Stimulated activated CD8-positive, alpha-beta memory T cell treated with anti-CD3 and anti-CD28 coated beads, Interleukin-15, amount 100 ng/mL, for 4 hours (primary cell): ENCODE measurements at regions not wholly inside any gene's neighbourhood (a gene's known extent, or its start where the extent isn't known, plus 50 kb on each side); places are given as distances from the start of the nearest gene placed in this dataset.
"Not testable (repeated sequence)": the region's sequence is repeated elsewhere in the genome, so short reads cannot be mapped to it uniquely, and the experiment has no call there.

Source experiments
- DNase-seq, 2 donors: peaks; one replicate each; pipeline ENCODE4 v3.0.0-alpha.2; 2020; ENCODE audit warnings: low read depth in 2 of 2

GRCh38 chr20:24418731-24419130 lies 50.7 kb upstream of the SYNDIG1 start:
- no peak for DNase-seq

- no peak for DNase-seq
Observed at GRCh38 chr20:24417485-24417884, 51.9 kb upstream of the SYNDIG1 start.

- not testable (repeated sequence) for DNase-seq
Observed at GRCh38 chr20:24415444-24415843, 54.0 kb upstream of the SYNDIG1 start.

- no peak for DNase-seq
Observed at GRCh38 chr20:24411834-24412216, 57.6 kb upstream of the SYNDIG1 start.

- no peak for DNase-seq
Observed at GRCh38 chr20:24411003-24411833, 58.2 kb upstream of the SYNDIG1 start.

GRCh38 chr20:24407151-24407550 lies 62.3 kb upstream of the SYNDIG1 start:
- no peak for DNase-seq

- DNase-seq: no peak
Observed at GRCh38 chr20:24406750-24407149, 62.7 kb upstream of the SYNDIG1 start.

- DNase-seq: no peak
Observed at GRCh38 chr20:24406251-24406650, 63.2 kb upstream of the SYNDIG1 start.

GRCh38 chr20:24405810-24406209 lies 63.6 kb upstream of the SYNDIG1 start:
- no peak for DNase-seq

GRCh38 chr20:24403406-24403805 lies 66.0 kb upstream of the SYNDIG1 start:
- no peak for DNase-seq

GRCh38 chr20:24402188-24402587 lies 67.2 kb upstream of the SYNDIG1 start:
- no peak for DNase-seq

GRCh38 chr20:24395151-24395550 lies 74.3 kb upstream of the SYNDIG1 start:
- DNase-seq: no peak

- no peak for DNase-seq
Observed at GRCh38 chr20:24393903-24394302, 75.5 kb upstream of the SYNDIG1 start.

GRCh38 chr20:24392612-24393011 lies 76.8 kb upstream of the SYNDIG1 start:
- no peak for DNase-seq

- DNase-seq: no peak
Observed at GRCh38 chr20:24389686-24390085, 79.7 kb upstream of the SYNDIG1 start.

- no peak for DNase-seq
Observed at GRCh38 chr20:24388828-24389380, 80.5 kb upstream of the SYNDIG1 start.

GRCh38 chr20:24385547-24385946 lies 83.9 kb upstream of the SYNDIG1 start:
- DNase-seq: no peak

- no peak for DNase-seq
Observed at GRCh38 chr20:24384865-24385264, 84.6 kb upstream of the SYNDIG1 start.

- no peak for DNase-seq
Observed at GRCh38 chr20:24382743-24383142, 86.7 kb upstream of the SYNDIG1 start.

GRCh38 chr20:24382331-24382730 lies 87.1 kb upstream of the SYNDIG1 start:
- no peak for DNase-seq

GRCh38 chr20:24381886-24382285 lies 87.5 kb upstream of the SYNDIG1 start:
- DNase-seq: no peak

- no peak for DNase-seq
Observed at GRCh38 chr20:24379484-24379927, 89.9 kb upstream of the SYNDIG1 start.

GRCh38 chr20:24378661-24379483 lies 90.6 kb upstream of the SYNDIG1 start:
- DNase-seq: no peak
